Caco-2 (cell line): ENCODE measurements at regions not wholly inside any gene's neighbourhood (a gene's known extent, or its start where the extent isn't known, plus 50 kb on each side); places are given as distances from the start of the nearest gene placed in this dataset.

Source experiments
- BruUV-seq: library from RNA; stranded (reverse); fragments of 400-500 nt; replicated peaks from 2 replicates; lab custom pipeline; 2021; lab: Mats Ljungman, UMichigan
- CTCF ChIA-PET: fragments of 300-600 bp; sonication (Branson Sonifier 250); formaldehyde crosslinking; loops from one replicate; lab custom pipeline; 2022; ENCODE audit warnings: antibody characterized with exemption; lab: Charles Lee
- POLR2A ChIA-PET: fragments of 300-600 bp; sonication (Branson Sonifier 250); formaldehyde crosslinking; loops from one replicate; lab custom pipeline; 2022; ENCODE audit warnings: antibody characterized with exemption; lab: Charles Lee
- DNase-seq, 2 experiments: peaks; one replicate each; pipeline versions ENCODE4 v3.0.0 to v3.0.0-alpha.2; 2020 to 2022
- H3K27me3 ChIP-seq: replicated peaks from 2 replicates; pipeline ENCODE4 v1.6.0; 2011; ENCODE audit warnings: low read length; ENCODE audit not compliant: control insufficient read depth, insufficient read depth
- H3K36me3 ChIP-seq: 2 replicates; pipeline ENCODE4 v1.5.1; 2011; ENCODE audit warnings: low read length; ENCODE audit not compliant: control insufficient read depth, insufficient read depth
- H3K4me1 ChIP-seq: fragments of 250-450 bp; sonication (Bioruptor Pico); 2 replicates; pipeline ENCODE4 v1.5.1; 2020; ENCODE audit warnings: mild to moderate bottlenecking
- H3K4me3 ChIP-seq: 2 replicates; pipeline ENCODE4 v1.5.1; 2011; ENCODE audit warnings: low read depth, mild to moderate bottlenecking, control low read depth, low read length
- H3K9me3 ChIP-seq: fragments of 250-450 bp; sonication (Bioruptor Pico); 2 replicates; pipeline ENCODE4 v1.5.1; 2020; ENCODE audit warnings: mild to moderate bottlenecking, moderate library complexity
- H3K27ac Mint-ChIP-seq: one replicate; pipeline ENCODE4 v1.8.0; 2022; ENCODE audit warnings: mixed read lengths; ENCODE audit not compliant: unreplicated experiment
- H3K27me3 Mint-ChIP-seq: one replicate; pipeline ENCODE4 v1.8.0; 2022; ENCODE audit warnings: mixed read lengths; ENCODE audit not compliant: insufficient read depth, unreplicated experiment
- H3K36me3 Mint-ChIP-seq: one replicate; pipeline ENCODE4 v1.8.0; 2022; ENCODE audit warnings: mild to moderate bottlenecking, mixed read lengths; ENCODE audit not compliant: insufficient read depth, unreplicated experiment
- H3K4me1 Mint-ChIP-seq: one replicate; pipeline ENCODE4 v1.8.0; 2022; ENCODE audit warnings: low read depth, mixed read lengths; ENCODE audit not compliant: unreplicated experiment
- H3K4me3 Mint-ChIP-seq: one replicate; pipeline ENCODE4 v1.8.0; 2022; ENCODE audit warnings: mild to moderate bottlenecking, moderate library complexity, mixed read lengths; ENCODE audit not compliant: unreplicated experiment
- H3K9me3 Mint-ChIP-seq: one replicate; pipeline ENCODE4 v1.8.0; 2022; ENCODE audit warnings: mixed read lengths; ENCODE audit not compliant: unreplicated experiment
- intact Hi-C: fragments of 100-400 bp; cut with micrococcal nuclease; formaldehyde crosslinking; loops from one replicate; pipeline ENCODE4 v1.10.0; 2022; ENCODE audit not compliant: unreplicated experiment
- TF ChIP-seq, protein P1 (sequence below), 2 experiments: fragments of 200-600 bp in 1 of 2; IDR thresholded peaks; 1 replicate in 1 of 2; 2 replicates in 1 of 2; pipeline versions ENCODE4 v1.5.1 to v1.8.0; 2011 to 2022; ENCODE audit warnings: antibody characterized with exemption in 1 of 2, control low read depth in 1 of 2, inconsistent platforms in 1 of 2, low read depth in 1 of 2, low read length in 1 of 2, mild to moderate bottlenecking in 1 of 2, moderate library complexity in 1 of 2; ENCODE audit not compliant: insufficient read depth in 1 of 2, severe bottlenecking in 1 of 2, unreplicated experiment in 1 of 2

GRCh38 chr10:111299037-111299436 is 222.2 kb downstream of the ADRA2A start:
- H3K9me3 ChIP-seq, result no peaks in the 10 kb centered on the region
- Mint-ChIP-seq H3K4me1 (peaks cover 19% of the 10 kb centered on the region), H3K4me3 (no peak overlapping the region), H3K9me3 (no peaks in the 10 kb centered on the region), H3K27ac (no peak overlapping the region), H3K36me3 (no peaks in the 10 kb centered on the region), H3K27me3 (no peaks in the 10 kb centered on the region)
- TF ChIP-seq, protein P1, sequence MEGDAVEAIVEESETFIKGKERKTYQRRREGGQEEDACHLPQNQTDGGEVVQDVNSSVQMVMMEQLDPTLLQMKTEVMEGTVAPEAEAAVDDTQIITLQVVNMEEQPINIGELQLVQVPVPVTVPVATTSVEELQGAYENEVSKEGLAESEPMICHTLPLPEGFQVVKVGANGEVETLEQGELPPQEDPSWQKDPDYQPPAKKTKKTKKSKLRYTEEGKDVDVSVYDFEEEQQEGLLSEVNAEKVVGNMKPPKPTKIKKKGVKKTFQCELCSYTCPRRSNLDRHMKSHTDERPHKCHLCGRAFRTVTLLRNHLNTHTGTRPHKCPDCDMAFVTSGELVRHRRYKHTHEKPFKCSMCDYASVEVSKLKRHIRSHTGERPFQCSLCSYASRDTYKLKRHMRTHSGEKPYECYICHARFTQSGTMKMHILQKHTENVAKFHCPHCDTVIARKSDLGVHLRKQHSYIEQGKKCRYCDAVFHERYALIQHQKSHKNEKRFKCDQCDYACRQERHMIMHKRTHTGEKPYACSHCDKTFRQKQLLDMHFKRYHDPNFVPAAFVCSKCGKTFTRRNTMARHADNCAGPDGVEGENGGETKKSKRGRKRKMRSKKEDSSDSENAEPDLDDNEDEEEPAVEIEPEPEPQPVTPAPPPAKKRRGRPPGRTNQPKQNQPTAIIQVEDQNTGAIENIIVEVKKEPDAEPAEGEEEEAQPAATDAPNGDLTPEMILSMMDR (IDR thresholded peaks at IDR 0.05; ENCODE audit: insufficient read depth in 1 of 2, low read depth in 1 of 2, low read length in 1 of 2, severe bottlenecking in 1 of 2, unreplicated experiment in 1 of 2), result no peak
- no peak overlapping the region for H3K4me3 ChIP-seq
- no peaks in the 10 kb centered on the region for H3K36me3 ChIP-seq
- no TSS peak for BruUV-seq
- no peak for DNase-seq
- H3K27me3 ChIP-seq, result no peaks in the 10 kb centered on the region
- H3K4me1 ChIP-seq, result no peaks in the 10 kb centered on the region
- CTCF ChIA-PET, result no interaction called here
- POLR2A ChIA-PET, result no interaction called here
- intact Hi-C loops, result no loop called here

DNA sequence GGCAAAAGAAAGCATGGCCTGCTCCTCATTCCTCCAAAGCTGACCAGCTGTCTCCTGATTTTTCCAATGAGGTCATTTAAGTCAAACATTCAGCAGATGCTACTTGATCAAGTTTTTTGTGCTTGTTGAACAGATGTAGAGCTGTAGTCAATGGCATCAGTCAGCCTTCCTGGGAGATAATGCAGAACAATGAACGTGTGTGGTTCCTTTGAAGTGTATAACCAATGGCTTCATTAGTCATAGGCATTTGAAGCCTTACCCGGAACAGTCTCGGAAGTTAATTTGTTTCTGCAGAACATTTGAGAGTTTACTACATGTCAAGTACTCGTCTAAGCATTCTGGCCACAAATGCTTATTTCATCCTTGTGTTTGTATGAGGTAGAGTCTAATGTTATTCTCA is 227.1 kb downstream of the ADRA2A start:
- no peak overlapping the region for H3K27ac Mint-ChIP-seq

DNA sequence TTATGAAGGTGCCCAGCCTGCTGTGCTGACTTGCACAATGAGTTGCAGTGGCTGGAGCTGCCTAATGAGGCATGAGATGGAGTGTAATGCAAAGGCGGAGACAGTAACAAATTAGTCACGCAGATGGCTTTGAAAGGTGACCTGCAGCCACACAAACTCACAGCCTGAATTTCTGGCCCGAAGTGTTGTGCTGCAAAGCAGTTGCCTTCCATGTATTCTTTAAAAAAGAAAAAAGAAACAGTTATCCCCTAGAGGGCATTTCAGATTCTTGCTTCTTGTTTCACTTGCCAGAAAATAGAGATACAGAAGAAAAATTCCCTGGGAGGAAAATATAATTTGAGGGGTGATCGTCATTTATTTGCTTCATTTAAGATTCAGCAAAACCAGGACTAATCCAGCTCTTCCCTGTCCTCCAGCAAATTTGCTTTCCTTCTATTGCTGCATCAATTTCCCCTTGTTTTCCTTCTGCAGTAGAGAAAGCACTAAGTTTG is 239.9 kb downstream of the ADRA2A start:
- Mint-ChIP-seq H3K36me3 (no peaks in the 10 kb centered on the region), H3K4me1 (no peaks in the 10 kb centered on the region), H3K27me3 (peaks cover 14% of the 10 kb centered on the region), H3K9me3 (no peaks in the 10 kb centered on the region), H3K27ac (no peak overlapping the region), H3K4me3 (no peak overlapping the region)
- H3K36me3 ChIP-seq, result no peaks in the 10 kb centered on the region
- POLR2A ChIA-PET, result no interaction called here
- CTCF ChIA-PET, result no interaction called here
- no peak overlapping the region for H3K4me3 ChIP-seq
- H3K4me1 ChIP-seq, result no peaks in the 10 kb centered on the region
- intact Hi-C loops, result no loop called here
- H3K27me3 ChIP-seq, result no peaks in the 10 kb centered on the region
- DNase-seq, result no peak
- H3K9me3 ChIP-seq, result no peaks in the 10 kb centered on the region
- no TSS peak for BruUV-seq
- TF ChIP-seq, protein P1 (IDR thresholded peaks at IDR 0.05; ENCODE audit: insufficient read depth in 1 of 2, low read depth in 1 of 2, low read length in 1 of 2, severe bottlenecking in 1 of 2, unreplicated experiment in 1 of 2), result no peak

More for the DNA sequence above, 227.1 kb downstream of the ADRA2A start:
- ChIA-PET POLR2A (no interaction called here), CTCF (no interaction called here)
- Mint-ChIP-seq H3K4me3 (no peak overlapping the region), H3K4me1 (no peaks in the 10 kb centered on the region), H3K9me3 (no peaks in the 10 kb centered on the region), H3K27me3 (no peaks in the 10 kb centered on the region), H3K36me3 (no peaks in the 10 kb centered on the region)
- no peak for DNase-seq
- Histone ChIP-seq H3K9me3 (no peaks in the 10 kb centered on the region), H3K4me3 (no peak overlapping the region), H3K4me1 (no peaks in the 10 kb centered on the region), H3K36me3 (no peaks in the 10 kb centered on the region), H3K27me3 (no peaks in the 10 kb centered on the region)
- no TSS peak for BruUV-seq
- intact Hi-C loops, result no loop called here
- TF ChIP-seq, protein P1 (IDR thresholded peaks at IDR 0.05; ENCODE audit: insufficient read depth in 1 of 2, low read depth in 1 of 2, low read length in 1 of 2, severe bottlenecking in 1 of 2, unreplicated experiment in 1 of 2), result no peak
